HEK293 (cell line): ENCODE measurements at regions not wholly inside any gene's neighbourhood (a gene's known extent, or its start where the extent isn't known, plus 50 kb on each side); places are given as distances from the start of the nearest gene placed in this dataset.

Experiments
- CTCF ChIA-PET: fragments of 350-600 bp; formaldehyde crosslinking; extraction: SDS; loops from one replicate; lab custom pipeline; 2021; ENCODE audit warnings: antibody characterized with exemption; lab: Yijun Ruan, JAX
- POLR2A ChIA-PET: fragments of 300-600 bp; formaldehyde crosslinking; extraction: SDS; loops from one replicate; lab custom pipeline; 2020; ENCODE audit warnings: antibody characterized with exemption, inconsistent platforms; lab: Yijun Ruan, JAX
- H3K27ac ChIP-seq: fragments of 200-500 bp; sonication (Bioruptor generic); 2 replicates; pipeline ENCODE4 v1.5.1; 2014; ENCODE audit warnings: low read depth, low read length, control low read depth, inconsistent platforms; ENCODE audit errors: extremely low read depth
- H3K36me3 ChIP-seq, 2 experiments: fragments of 200-500 bp in 1 of 2; sonication (Bioruptor generic) in 1 of 2; 1 replicate in 1 of 2; 2 replicates in 1 of 2; pipeline ENCODE4 v1.5.1; 2014 to 2017; ENCODE audit warnings: inconsistent platforms in 2 of 2, low read length in 2 of 2; ENCODE audit not compliant: control insufficient read depth in 2 of 2, insufficient read depth in 1 of 2
- H3K4me1 ChIP-seq: fragments of 200-500 bp; sonication (Bioruptor generic); 2 replicates; pipeline ENCODE4 v1.5.1; 2014; ENCODE audit warnings: mild to moderate bottlenecking, low read length, inconsistent platforms; ENCODE audit not compliant: control insufficient read depth, insufficient read depth
- H3K4me3 ChIP-seq: 2 replicates; pipeline ENCODE4 v1.5.1; 2011; ENCODE audit warnings: low read depth, mild to moderate bottlenecking, control low read depth, low read length, moderate library complexity
- H3K9me3 ChIP-seq: fragments of 200-500 bp; sonication (Bioruptor generic); 2 replicates; pipeline ENCODE4 v1.5.1; 2014; ENCODE audit warnings: low read depth, low read length, inconsistent platforms; ENCODE audit not compliant: control insufficient read depth, insufficient read depth
- BCL11B ChIP-seq: fragments of 450-650 bp; formaldehyde crosslinking; IDR thresholded peaks from 2 replicates; pipeline ENCODE4 v1.5.1; 2016; ENCODE audit warnings: low read depth, missing biosample characterization, missing genetic modification characterization
- KLF1 ChIP-seq: fragments of 450-650 bp; formaldehyde crosslinking; IDR thresholded peaks from 2 replicates; pipeline ENCODE4 v1.5.1; 2016; ENCODE audit warnings: missing biosample characterization, missing genetic modification characterization
- ZBTB21 ChIP-seq: fragments of 450-650 bp; formaldehyde crosslinking; IDR thresholded peaks from 2 replicates; pipeline ENCODE4 v1.5.1; 2017; ENCODE audit warnings: missing biosample characterization, missing genetic modification characterization
- ZFP37 ChIP-seq: fragments of 450-650 bp; formaldehyde crosslinking; IDR thresholded peaks from 2 replicates; pipeline ENCODE4 v1.5.1; 2016; ENCODE audit warnings: missing biosample characterization, missing genetic modification characterization
- ZNF121 ChIP-seq: fragments of 450-650 bp; formaldehyde crosslinking; IDR thresholded peaks from 2 replicates; pipeline ENCODE4 v1.5.1; 2016; ENCODE audit warnings: missing biosample characterization, missing genetic modification characterization
- ZNF146 ChIP-seq: fragments of 450-650 bp; formaldehyde crosslinking; IDR thresholded peaks from 2 replicates; pipeline ENCODE4 v1.5.1; 2016; ENCODE audit warnings: missing biosample characterization, missing genetic modification characterization
- ZNF155 ChIP-seq: fragments of 450-650 bp; formaldehyde crosslinking; IDR thresholded peaks from 2 replicates; pipeline ENCODE4 v1.5.1; 2016; ENCODE audit warnings: missing biosample characterization, missing genetic modification characterization
- ZNF37A ChIP-seq: fragments of 450-650 bp; IDR thresholded peaks from 2 replicates; pipeline ENCODE4 v1.5.1; 2018; ENCODE audit warnings: missing biosample characterization, missing genetic modification characterization
- ZNF530 ChIP-seq: fragments of 450-650 bp; formaldehyde crosslinking; IDR thresholded peaks from 2 replicates; pipeline ENCODE4 v1.5.1; 2016; ENCODE audit warnings: low read depth, missing biosample characterization, missing genetic modification characterization
- ZNF555 ChIP-seq: fragments of 450-650 bp; formaldehyde crosslinking; conservative IDR thresholded peaks from 2 replicates; pipeline ENCODE4 v1.5.1; 2017; ENCODE audit warnings: missing biosample characterization, mild to moderate bottlenecking, missing genetic modification characterization, inconsistent platforms
- ZNF558 ChIP-seq: fragments of 450-650 bp; formaldehyde crosslinking; IDR thresholded peaks from 2 replicates; pipeline ENCODE4 v1.5.1; 2016; ENCODE audit warnings: missing biosample characterization, missing genetic modification characterization
- ZNF623 ChIP-seq: fragments of 450-650 bp; formaldehyde crosslinking; IDR thresholded peaks from 2 replicates; pipeline ENCODE4 v1.5.1; 2016; ENCODE audit warnings: missing biosample characterization, missing genetic modification characterization
- ZNF791 ChIP-seq: fragments of 450-650 bp; formaldehyde crosslinking; IDR thresholded peaks from 2 replicates; pipeline ENCODE4 v1.5.1; 2016; ENCODE audit warnings: missing biosample characterization, missing genetic modification characterization
- ZSCAN30 ChIP-seq: fragments of 450-650 bp; IDR thresholded peaks from 2 replicates; pipeline ENCODE4 v1.5.1; 2018; ENCODE audit warnings: missing biosample characterization, mild to moderate bottlenecking, missing genetic modification characterization, moderate library complexity
- TF ChIP-seq, protein P1 (sequence below): fragments of 450-650 bp; formaldehyde crosslinking; IDR thresholded peaks from 2 replicates; pipeline ENCODE4 v1.5.1; 2016; ENCODE audit warnings: missing biosample characterization, missing genetic modification characterization
- TF ChIP-seq, protein P2 (sequence below): IDR thresholded peaks from 2 replicates; pipeline ENCODE4 v1.6.1; 2011; ENCODE audit warnings: mild to moderate bottlenecking, low read depth, low read length, borderline replicate concordance
- TF ChIP-seq, protein P3 (sequence below): fragments of 450-650 bp; formaldehyde crosslinking; IDR thresholded peaks from 2 replicates; pipeline ENCODE4 v1.5.1; 2016; ENCODE audit warnings: missing biosample characterization, missing genetic modification characterization
- TF ChIP-seq, protein P4 (sequence below): fragments of 450-650 bp; formaldehyde crosslinking; IDR thresholded peaks from 2 replicates; pipeline ENCODE4 v1.5.1; 2017; ENCODE audit warnings: missing biosample characterization, missing genetic modification characterization

DNA sequence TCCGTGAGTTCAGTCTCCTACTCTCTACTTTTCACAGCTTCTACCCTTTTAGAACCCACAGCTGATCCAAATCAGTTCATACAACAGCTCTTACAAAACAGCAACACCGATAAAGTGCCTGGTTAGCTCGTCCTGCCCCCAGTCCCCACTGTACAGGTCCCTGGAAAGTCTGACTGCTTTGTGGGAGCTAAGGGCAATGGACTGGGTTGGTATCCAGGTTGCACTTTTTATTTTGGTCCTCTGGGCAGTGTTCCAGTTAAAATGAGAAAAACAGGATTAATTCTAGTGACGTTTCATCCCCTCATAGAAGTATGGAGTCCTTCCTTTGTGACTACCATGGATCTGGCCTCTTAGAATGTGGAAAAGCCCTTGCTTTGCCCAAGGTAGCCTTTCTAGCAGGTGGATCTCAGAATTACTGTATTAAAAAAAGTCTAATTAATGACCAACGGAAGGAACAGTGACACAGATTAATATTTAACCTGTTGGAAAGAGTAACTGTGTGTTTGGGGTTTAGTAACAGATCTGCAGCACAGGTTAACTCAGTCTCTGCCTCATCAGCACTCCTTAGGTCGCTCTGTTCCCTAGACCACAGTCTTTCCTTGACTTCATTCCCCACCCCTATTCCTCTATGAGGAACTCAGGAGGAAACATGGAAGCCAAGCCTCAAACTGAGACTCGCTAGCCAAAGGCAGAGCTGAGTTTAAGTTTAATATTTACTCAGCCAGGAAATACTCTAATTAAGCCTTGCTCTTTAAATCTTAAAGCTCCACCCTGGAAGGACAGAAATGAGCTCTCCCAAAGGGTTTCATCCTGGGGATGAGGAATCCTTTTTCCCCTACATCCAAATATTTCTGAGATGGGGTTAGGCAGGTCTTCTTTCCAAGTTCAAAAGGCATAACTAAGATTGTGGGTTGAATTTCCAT lies 52.8 kb upstream of the ITGA6 start (continued):
- TF ChIP-seq ZNF146 (no peak), ZNF530 (no peak)

DNA sequence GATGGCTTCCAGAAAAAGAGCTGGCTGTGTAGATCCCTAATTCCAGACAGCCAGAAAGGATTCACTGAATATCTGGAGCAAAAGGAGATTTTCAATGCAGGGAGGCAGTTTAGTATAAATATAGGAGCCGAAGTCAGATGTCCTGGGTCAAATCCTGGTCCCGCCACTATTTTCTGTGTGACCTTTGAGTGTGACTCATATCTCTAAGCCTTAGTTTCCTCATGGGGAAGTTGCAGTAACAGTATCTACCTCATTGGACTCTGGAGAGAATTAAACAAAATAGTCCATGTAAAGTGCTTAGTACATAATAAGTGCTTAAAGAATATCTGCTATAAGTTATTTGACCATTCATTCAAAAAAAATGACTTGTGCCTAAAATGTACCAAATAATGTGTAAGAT lies 52.1 kb upstream of the ITGA6 start:
- no peak for TF ChIP-seq ZNF121 (tag by site-specific recombination)
- TF ChIP-seq ZNF155 (tag by site-specific recombination): no peak
- no peak for TF ChIP-seq ZNF791 (tag by site-specific recombination)
- TF ChIP-seq, protein P1, sequence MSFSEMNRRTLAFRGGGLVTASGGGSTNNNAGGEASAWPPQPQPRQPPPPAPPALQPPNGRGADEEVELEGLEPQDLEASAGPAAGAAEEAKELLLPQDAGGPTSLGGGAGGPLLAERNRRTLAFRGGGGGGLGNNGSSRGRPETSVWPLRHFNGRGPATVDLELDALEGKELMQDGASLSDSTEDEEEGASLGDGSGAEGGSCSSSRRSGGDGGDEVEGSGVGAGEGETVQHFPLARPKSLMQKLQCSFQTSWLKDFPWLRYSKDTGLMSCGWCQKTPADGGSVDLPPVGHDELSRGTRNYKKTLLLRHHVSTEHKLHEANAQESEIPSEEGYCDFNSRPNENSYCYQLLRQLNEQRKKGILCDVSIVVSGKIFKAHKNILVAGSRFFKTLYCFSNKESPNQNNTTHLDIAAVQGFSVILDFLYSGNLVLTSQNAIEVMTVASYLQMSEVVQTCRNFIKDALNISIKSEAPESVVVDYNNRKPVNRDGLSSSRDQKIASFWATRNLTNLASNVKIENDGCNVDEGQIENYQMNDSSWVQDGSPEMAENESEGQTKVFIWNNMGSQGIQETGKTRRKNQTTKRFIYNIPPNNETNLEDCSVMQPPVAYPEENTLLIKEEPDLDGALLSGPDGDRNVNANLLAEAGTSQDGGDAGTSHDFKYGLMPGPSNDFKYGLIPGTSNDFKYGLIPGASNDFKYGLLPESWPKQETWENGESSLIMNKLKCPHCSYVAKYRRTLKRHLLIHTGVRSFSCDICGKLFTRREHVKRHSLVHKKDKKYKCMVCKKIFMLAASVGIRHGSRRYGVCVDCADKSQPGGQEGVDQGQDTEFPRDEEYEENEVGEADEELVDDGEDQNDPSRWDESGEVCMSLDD (tag by site-specific recombination): no peak
- no peak for TF ChIP-seq ZSCAN30 (tag by site-specific recombination)
- no peak for TF ChIP-seq ZNF558 (tag by site-specific recombination)
- no peak for TF ChIP-seq ZNF37A (tag by site-specific recombination)
- no peak for TF ChIP-seq ZNF623 (tag by site-specific recombination)
- TF ChIP-seq, protein P2, sequence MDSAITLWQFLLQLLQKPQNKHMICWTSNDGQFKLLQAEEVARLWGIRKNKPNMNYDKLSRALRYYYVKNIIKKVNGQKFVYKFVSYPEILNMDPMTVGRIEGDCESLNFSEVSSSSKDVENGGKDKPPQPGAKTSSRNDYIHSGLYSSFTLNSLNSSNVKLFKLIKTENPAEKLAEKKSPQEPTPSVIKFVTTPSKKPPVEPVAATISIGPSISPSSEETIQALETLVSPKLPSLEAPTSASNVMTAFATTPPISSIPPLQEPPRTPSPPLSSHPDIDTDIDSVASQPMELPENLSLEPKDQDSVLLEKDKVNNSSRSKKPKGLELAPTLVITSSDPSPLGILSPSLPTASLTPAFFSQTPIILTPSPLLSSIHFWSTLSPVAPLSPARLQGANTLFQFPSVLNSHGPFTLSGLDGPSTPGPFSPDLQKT: no peak
- TF ChIP-seq, protein P3, sequence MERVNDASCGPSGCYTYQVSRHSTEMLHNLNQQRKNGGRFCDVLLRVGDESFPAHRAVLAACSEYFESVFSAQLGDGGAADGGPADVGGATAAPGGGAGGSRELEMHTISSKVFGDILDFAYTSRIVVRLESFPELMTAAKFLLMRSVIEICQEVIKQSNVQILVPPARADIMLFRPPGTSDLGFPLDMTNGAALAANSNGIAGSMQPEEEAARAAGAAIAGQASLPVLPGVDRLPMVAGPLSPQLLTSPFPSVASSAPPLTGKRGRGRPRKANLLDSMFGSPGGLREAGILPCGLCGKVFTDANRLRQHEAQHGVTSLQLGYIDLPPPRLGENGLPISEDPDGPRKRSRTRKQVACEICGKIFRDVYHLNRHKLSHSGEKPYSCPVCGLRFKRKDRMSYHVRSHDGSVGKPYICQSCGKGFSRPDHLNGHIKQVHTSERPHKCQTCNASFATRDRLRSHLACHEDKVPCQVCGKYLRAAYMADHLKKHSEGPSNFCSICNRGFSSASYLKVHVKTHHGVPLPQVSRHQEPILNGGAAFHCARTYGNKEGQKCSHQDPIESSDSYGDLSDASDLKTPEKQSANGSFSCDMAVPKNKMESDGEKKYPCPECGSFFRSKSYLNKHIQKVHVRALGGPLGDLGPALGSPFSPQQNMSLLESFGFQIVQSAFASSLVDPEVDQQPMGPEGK: no peak
- no peak for TF ChIP-seq ZNF555
- no peak for TF ChIP-seq BCL11B
- Histone ChIP-seq H3K4me1 (no peaks in the 10 kb centered on the region), H3K36me3 (no peaks in the 10 kb centered on the region), H3K9me3 (no peaks in the 10 kb centered on the region), H3K27ac (no peak overlapping the region), H3K4me3 (no peak overlapping the region)
- POLR2A ChIA-PET: no interaction called here
- CTCF ChIA-PET: interaction anchor here (0.6 kb wide), 1 partner anchor 1118 kb away, joined by 4 read pairs; no protein-coding TSS in a partner anchor

DNA sequence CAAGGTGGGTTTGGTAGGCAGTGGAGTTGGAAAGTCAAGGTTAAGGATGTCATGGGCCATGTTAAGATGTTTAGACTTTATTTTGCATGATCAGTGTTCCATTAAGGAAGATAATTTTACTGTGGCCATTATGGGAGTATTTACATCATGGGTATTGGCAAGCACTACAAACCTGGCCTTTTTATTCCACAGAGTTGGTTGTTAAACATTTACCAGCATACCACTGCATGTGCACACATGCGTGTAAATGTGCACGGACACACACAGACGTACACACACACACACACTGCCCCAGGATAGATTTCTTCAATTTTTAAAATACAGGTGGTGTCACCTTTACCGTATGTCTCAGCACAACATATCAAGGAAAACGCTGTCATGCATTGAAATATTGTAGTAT lies 51.4 kb upstream of the ITGA6 start:
- no peaks in the 10 kb centered on the region for H3K9me3 ChIP-seq
- ChIA-PET CTCF (interaction anchor here (1.3 kb wide), 1 partner anchor 86 kb away, joined by 5 read pairs; no protein-coding TSS in a partner anchor), POLR2A (no interaction called here)
- TF ChIP-seq KLF1 (no peak), ZBTB21 (tag by site-specific recombination) (no peak), ZFP37 (tag by site-specific recombination) (no peak), ZNF146 (no peak), ZNF530 (no peak)
- TF ChIP-seq, protein P4, sequence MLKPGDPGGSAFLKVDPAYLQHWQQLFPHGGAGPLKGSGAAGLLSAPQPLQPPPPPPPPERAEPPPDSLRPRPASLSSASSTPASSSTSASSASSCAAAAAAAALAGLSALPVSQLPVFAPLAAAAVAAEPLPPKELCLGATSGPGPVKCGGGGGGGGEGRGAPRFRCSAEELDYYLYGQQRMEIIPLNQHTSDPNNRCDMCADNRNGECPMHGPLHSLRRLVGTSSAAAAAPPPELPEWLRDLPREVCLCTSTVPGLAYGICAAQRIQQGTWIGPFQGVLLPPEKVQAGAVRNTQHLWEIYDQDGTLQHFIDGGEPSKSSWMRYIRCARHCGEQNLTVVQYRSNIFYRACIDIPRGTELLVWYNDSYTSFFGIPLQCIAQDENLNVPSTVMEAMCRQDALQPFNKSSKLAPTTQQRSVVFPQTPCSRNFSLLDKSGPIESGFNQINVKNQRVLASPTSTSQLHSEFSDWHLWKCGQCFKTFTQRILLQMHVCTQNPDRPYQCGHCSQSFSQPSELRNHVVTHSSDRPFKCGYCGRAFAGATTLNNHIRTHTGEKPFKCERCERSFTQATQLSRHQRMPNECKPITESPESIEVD: no peak
- TF ChIP-seq, protein P1 (tag by site-specific recombination): no peak
- TF ChIP-seq, protein P3: no peak
- no peak overlapping the region for H3K27ac ChIP-seq
- H3K4me3 ChIP-seq: no peak overlapping the region
- no peaks in the 10 kb centered on the region for H3K4me1 ChIP-seq
- no peaks in the 10 kb centered on the region for H3K36me3 ChIP-seq
